HG03342 (cell line): ENCODE measurements at regions not wholly inside any gene's neighbourhood (a gene's known extent, or its start where the extent isn't known, plus 50 kb on each side); places are given as distances from the start of the nearest gene placed in this dataset.
A peak's percentile ranks its signal among the peaks of the same experiment; 100 is the strongest.
"Not testable (repeated sequence)": the region's sequence is repeated elsewhere in the genome, so short reads cannot be mapped to it uniquely, and the experiment has no call there.

Experiments used
- ATAC-seq: cut with Tn5 transposase; IDR thresholded peaks from one replicate; pipeline ENCODE4 v1.9.1; 2021; ENCODE audit warnings: mild to moderate bottlenecking, moderate library complexity; ENCODE audit not compliant: unreplicated experiment

GRCh38 chr2:101645886-101646285 is 51.6 kb upstream of the MAP4K4 start:
- ATAC-seq: not testable (repeated sequence)

GRCh38 chr2:101644842-101645383 is 52.6 kb upstream of the MAP4K4 start:
- no peak for ATAC-seq

- ATAC-seq: no peak
Observed at GRCh38 chr2:101643004-101643524, 54.4 kb upstream of the MAP4K4 start.

- no peak for ATAC-seq
Observed at GRCh38 chr2:101638817-101639605, 58.5 kb upstream of the MAP4K4 start.

GRCh38 chr2:101638181-101638711 is 59.3 kb upstream of the MAP4K4 start:
- ATAC-seq: no peak

GRCh38 chr2:101630224-101630949 is 67.1 kb upstream of the MAP4K4 start:
- ATAC-seq: no peak

- no peak for ATAC-seq
Observed at GRCh38 chr2:101628030-101628392, 69.5 kb upstream of the MAP4K4 start.

GRCh38 chr2:101627285-101628029 is 70.0 kb upstream of the MAP4K4 start:
- no peak for ATAC-seq

- ATAC-seq: not testable (repeated sequence)
Observed at GRCh38 chr2:101625814-101626213, 71.7 kb upstream of the MAP4K4 start.

- ATAC-seq: no peak
Observed at GRCh38 chr2:101625387-101625786, 72.1 kb upstream of the MAP4K4 start.

- ATAC-seq: no peak
Observed at GRCh38 chr2:101624706-101625332, 72.7 kb upstream of the MAP4K4 start.

GRCh38 chr2:101623031-101623521 is 74.4 kb upstream of the MAP4K4 start:
- peak; percentile 78 for ATAC-seq

- ATAC-seq: peak; percentile 81
Observed at GRCh38 chr2:101622210-101623030, 75.1 kb upstream of the MAP4K4 start.

GRCh38 chr2:101619191-101619591 is 78.3 kb upstream of the MAP4K4 start:
- no peak for ATAC-seq

- no peak for ATAC-seq
Observed at GRCh38 chr2:101617796-101618195, 79.7 kb upstream of the MAP4K4 start.

- ATAC-seq: no peak
Observed at GRCh38 chr2:101617188-101617587, 80.3 kb upstream of the MAP4K4 start.

GRCh38 chr2:101614127-101614759 is 83.3 kb upstream of the MAP4K4 start:
- no peak for ATAC-seq

- no peak for ATAC-seq
Observed at GRCh38 chr2:101613056-101613704, 84.3 kb upstream of the MAP4K4 start.
